ENCODE measurements at regions not wholly inside any gene's neighbourhood (a gene's known extent, or its start where the extent isn't known, plus 50 kb on each side); places are given as distances from the start of the nearest gene placed in this dataset.

GRCh38 chr12:94070520-94070919 is 77.9 kb upstream of the PLXNC1 start:
- TF ChIP-seq, protein P1, sequence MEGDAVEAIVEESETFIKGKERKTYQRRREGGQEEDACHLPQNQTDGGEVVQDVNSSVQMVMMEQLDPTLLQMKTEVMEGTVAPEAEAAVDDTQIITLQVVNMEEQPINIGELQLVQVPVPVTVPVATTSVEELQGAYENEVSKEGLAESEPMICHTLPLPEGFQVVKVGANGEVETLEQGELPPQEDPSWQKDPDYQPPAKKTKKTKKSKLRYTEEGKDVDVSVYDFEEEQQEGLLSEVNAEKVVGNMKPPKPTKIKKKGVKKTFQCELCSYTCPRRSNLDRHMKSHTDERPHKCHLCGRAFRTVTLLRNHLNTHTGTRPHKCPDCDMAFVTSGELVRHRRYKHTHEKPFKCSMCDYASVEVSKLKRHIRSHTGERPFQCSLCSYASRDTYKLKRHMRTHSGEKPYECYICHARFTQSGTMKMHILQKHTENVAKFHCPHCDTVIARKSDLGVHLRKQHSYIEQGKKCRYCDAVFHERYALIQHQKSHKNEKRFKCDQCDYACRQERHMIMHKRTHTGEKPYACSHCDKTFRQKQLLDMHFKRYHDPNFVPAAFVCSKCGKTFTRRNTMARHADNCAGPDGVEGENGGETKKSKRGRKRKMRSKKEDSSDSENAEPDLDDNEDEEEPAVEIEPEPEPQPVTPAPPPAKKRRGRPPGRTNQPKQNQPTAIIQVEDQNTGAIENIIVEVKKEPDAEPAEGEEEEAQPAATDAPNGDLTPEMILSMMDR (IDR thresholded peaks at IDR 0.05): no peak
- TF ChIP-seq POLR2A (IDR thresholded peaks at IDR 0.05): no peak

All from lower leg skin (tissue), 3 donors.